HG02623 (cell line): ENCODE measurements at regions not wholly inside any gene's neighbourhood (a gene's known extent, or its start where the extent isn't known, plus 50 kb on each side); places are given as distances from the start of the nearest gene placed in this dataset.

Source experiments
- ATAC-seq: cut with Tn5 transposase; IDR thresholded peaks from one replicate; pipeline ENCODE4 v1.9.1; 2021; ENCODE audit warnings: moderate library complexity; ENCODE audit not compliant: unreplicated experiment

GRCh38 chr13:53143757-53144339 lies 115.2 kb downstream of the OLFM4 start:
- no peak for ATAC-seq

GRCh38 chr13:53144826-53145225 lies 116.2 kb downstream of the OLFM4 start:
- no peak for ATAC-seq

GRCh38 chr13:53150568-53150967 lies 122.0 kb downstream of the OLFM4 start:
- no peak for ATAC-seq

GRCh38 chr13:53151336-53152056 lies 122.9 kb downstream of the OLFM4 start:
- peak; percentile 95 for ATAC-seq

GRCh38 chr13:53152057-53152421 lies 123.4 kb downstream of the OLFM4 start:
- no peak for ATAC-seq

GRCh38 chr13:53158201-53158600 lies 129.6 kb downstream of the OLFM4 start:
- ATAC-seq, result no peak

GRCh38 chr13:53159431-53159830 lies 130.8 kb downstream of the OLFM4 start:
- no peak for ATAC-seq

GRCh38 chr13:53160211-53160610 lies 131.6 kb downstream of the OLFM4 start:
- ATAC-seq, result no peak

GRCh38 chr13:53161251-53161650 lies 132.6 kb downstream of the OLFM4 start:
- no peak for ATAC-seq

GRCh38 chr13:53165261-53165660 lies 136.6 kb downstream of the OLFM4 start:
- ATAC-seq, result no peak

- ATAC-seq, result no peak
Measured at GRCh38 chr13:53167561-53167960, 138.9 kb downstream of the OLFM4 start.

- no peak for ATAC-seq
Measured at GRCh38 chr13:53170910-53171309, 142.3 kb downstream of the OLFM4 start.

- no peak for ATAC-seq
Measured at GRCh38 chr13:53174545-53174944, 145.9 kb downstream of the OLFM4 start.

- ATAC-seq, result no peak
Measured at GRCh38 chr13:53180684-53181083, 152.1 kb downstream of the OLFM4 start.

- ATAC-seq, result no peak
Measured at GRCh38 chr13:53182724-53183123, 154.1 kb downstream of the OLFM4 start.

- ATAC-seq, result no peak
Measured at GRCh38 chr13:53188120-53188519, 159.5 kb downstream of the OLFM4 start.

GRCh38 chr13:53189162-53189561 lies 160.5 kb downstream of the OLFM4 start:
- no peak for ATAC-seq

- no peak for ATAC-seq
Measured at GRCh38 chr13:53191091-53191490, 162.5 kb downstream of the OLFM4 start.

- no peak for ATAC-seq
Measured at GRCh38 chr13:53197424-53197823, 168.8 kb downstream of the OLFM4 start.

GRCh38 chr13:53198017-53198416 lies 169.4 kb downstream of the OLFM4 start:
- ATAC-seq, result no peak

GRCh38 chr13:53198736-53199135 lies 170.1 kb downstream of the OLFM4 start:
- no peak for ATAC-seq

- ATAC-seq, result no peak
Measured at GRCh38 chr13:53200075-53200474, 171.5 kb downstream of the OLFM4 start.
